Neural progenitor cell (in vitro differentiated cells): ENCODE measurements at regions not wholly inside any gene's neighbourhood (a gene's known extent, or its start where the extent isn't known, plus 50 kb on each side); places are given as distances from the start of the nearest gene placed in this dataset.
"Not testable (repeated sequence)": the region's sequence is repeated elsewhere in the genome, so short reads cannot be mapped to it uniquely, and the experiment has no call there.

Experiments used
- EZH2 ChIP-seq: fragments of 200-600 bp; sonication (generic); IDR thresholded peaks from 2 replicates; pipeline ENCODE4 v1.6.1; 2017; ENCODE audit warnings: antibody characterized with exemption, mild to moderate bottlenecking, moderate library complexity
- EZH2phosphoT487 ChIP-seq: fragments of 200-600 bp; sonication (generic); IDR thresholded peaks from 2 replicates; pipeline ENCODE4 v1.6.1; 2017; ENCODE audit warnings: antibody characterized with exemption
- TF ChIP-seq, protein P1 (sequence below): fragments of 200-600 bp; sonication (generic); IDR thresholded peaks from 2 replicates; pipeline ENCODE4 v1.5.1; 2017; ENCODE audit warnings: antibody characterized with exemption, mild to moderate bottlenecking

GRCh38 chr4:141333456-141334230, 112.9 kb downstream of the ZNF330 start:
- TF ChIP-seq EZH2, EZH2phosphoT487: not testable (repeated sequence)
- TF ChIP-seq, protein P1, sequence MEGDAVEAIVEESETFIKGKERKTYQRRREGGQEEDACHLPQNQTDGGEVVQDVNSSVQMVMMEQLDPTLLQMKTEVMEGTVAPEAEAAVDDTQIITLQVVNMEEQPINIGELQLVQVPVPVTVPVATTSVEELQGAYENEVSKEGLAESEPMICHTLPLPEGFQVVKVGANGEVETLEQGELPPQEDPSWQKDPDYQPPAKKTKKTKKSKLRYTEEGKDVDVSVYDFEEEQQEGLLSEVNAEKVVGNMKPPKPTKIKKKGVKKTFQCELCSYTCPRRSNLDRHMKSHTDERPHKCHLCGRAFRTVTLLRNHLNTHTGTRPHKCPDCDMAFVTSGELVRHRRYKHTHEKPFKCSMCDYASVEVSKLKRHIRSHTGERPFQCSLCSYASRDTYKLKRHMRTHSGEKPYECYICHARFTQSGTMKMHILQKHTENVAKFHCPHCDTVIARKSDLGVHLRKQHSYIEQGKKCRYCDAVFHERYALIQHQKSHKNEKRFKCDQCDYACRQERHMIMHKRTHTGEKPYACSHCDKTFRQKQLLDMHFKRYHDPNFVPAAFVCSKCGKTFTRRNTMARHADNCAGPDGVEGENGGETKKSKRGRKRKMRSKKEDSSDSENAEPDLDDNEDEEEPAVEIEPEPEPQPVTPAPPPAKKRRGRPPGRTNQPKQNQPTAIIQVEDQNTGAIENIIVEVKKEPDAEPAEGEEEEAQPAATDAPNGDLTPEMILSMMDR: not testable (repeated sequence)
